H1 (cell line): ENCODE measurements at regions not wholly inside any gene's neighbourhood (a gene's known extent, or its start where the extent isn't known, plus 50 kb on each side); places are given as distances from the start of the nearest gene placed in this dataset.
"Not testable (repeated sequence)": the region's sequence is repeated elsewhere in the genome, so short reads cannot be mapped to it uniquely, and the experiment has no call there.

Experiments used
- CTCF ChIA-PET: fragments of 300-600 bp; sonication (Branson Sonifier 250); formaldehyde crosslinking; loops from one replicate; lab custom pipeline; 2021; ENCODE audit not compliant: partially characterized antibody; lab: Charles Lee
- POLR2A ChIA-PET: fragments of 300-600 bp; sonication (Branson Sonifier 250); formaldehyde crosslinking; loops from one replicate; lab custom pipeline; 2021; ENCODE audit warnings: inconsistent platforms; ENCODE audit not compliant: partially characterized antibody; lab: Charles Lee
- DNase-seq, 2 experiments: peaks; one replicate each; pipeline versions ENCODE4 v3.0.0 to v3.0.0-alpha.2; 2010 to 2022; ENCODE audit warnings: low spot score in 2 of 2, low read depth in 1 of 2, mixed read lengths in 1 of 2
- FAIRE-seq: peaks from 2 replicates; lab custom pipeline; 2011; peaks lifted over from hg19 to GRCh38; lab: Jason Lieb, UNC
- H2AFZ ChIP-seq: 2 replicates; pipeline ENCODE4 v1.8.1; 2012; ENCODE audit warnings: low read length, inconsistent platforms
- H2AK5ac ChIP-seq: 2 replicates; pipeline ENCODE4 v1.6.1; 2013; ENCODE audit warnings: low read depth, low read length
- H2BK120ac ChIP-seq: replicated peaks from 2 replicates; pipeline ENCODE3; 2013; ENCODE audit warnings: low read depth, low read length, inconsistent platforms
- H2BK12ac ChIP-seq: 2 replicates; pipeline ENCODE4 v1.6.1; 2013; ENCODE audit warnings: low read depth, low read length
- H2BK15ac ChIP-seq: 2 replicates; pipeline ENCODE4 v1.6.1; 2013; ENCODE audit warnings: low read length
- H2BK20ac ChIP-seq: 2 replicates; pipeline ENCODE4 v1.6.1; 2013; ENCODE audit warnings: low read length
- H2BK5ac ChIP-seq: 2 replicates; pipeline ENCODE4 v1.6.1; 2013; ENCODE audit warnings: low read depth, low read length
- H3K14ac ChIP-seq: 2 replicates; pipeline ENCODE4 v1.6.1; 2013; ENCODE audit warnings: inconsistent platforms; ENCODE audit not compliant: insufficient read length
- H3K18ac ChIP-seq: 2 replicates; pipeline ENCODE4 v1.6.1; 2013; ENCODE audit warnings: low read length; ENCODE audit errors: extremely low read depth
- H3K23ac ChIP-seq: 2 replicates; pipeline ENCODE4 v1.6.1; 2013; ENCODE audit warnings: inconsistent platforms; ENCODE audit not compliant: insufficient read length
- H3K23me2 ChIP-seq: 2 replicates; pipeline ENCODE4 v1.6.1; 2013; ENCODE audit warnings: low read depth, low read length
- H3K27ac ChIP-seq: 2 replicates; pipeline ENCODE4 v1.6.1; 2011; ENCODE audit warnings: low read depth, low read length, inconsistent platforms
- H3K27me3 ChIP-seq, 4 experiments: replicated peaks in 1 of 4; 1 replicate in 1 of 4; 2 replicates in 3 of 4; pipeline versions ENCODE4 v1.6.1 to v1.8.1; 2011 to 2013; ENCODE audit warnings: low read length in 3 of 4, mild to moderate bottlenecking in 3 of 4, inconsistent platforms in 2 of 4, mixed read lengths in 2 of 4, moderate library complexity in 1 of 4; ENCODE audit not compliant: control insufficient read depth in 3 of 4, insufficient read depth in 3 of 4; ENCODE audit errors: extremely low read depth in 1 of 4
- H3K36me3 ChIP-seq, 4 experiments: 2 replicates each; pipeline versions ENCODE4 v1.6.1 to v1.8.1; 2011 to 2013; ENCODE audit warnings: mild to moderate bottlenecking in 4 of 4, low read length in 3 of 4, moderate library complexity in 2 of 4, control low read depth in 1 of 4, inconsistent platforms in 1 of 4; ENCODE audit not compliant: insufficient read depth in 4 of 4, control insufficient read depth in 2 of 4
- H3K4ac ChIP-seq: replicated peaks from 2 replicates; pipeline ENCODE3; 2013; ENCODE audit warnings: low read length, low read depth, mixed read lengths, inconsistent platforms; ENCODE audit not compliant: insufficient read length
- H3K4me1 ChIP-seq, 4 experiments: replicated peaks in 1 of 4; 1 replicate in 1 of 4; 2 replicates in 3 of 4; pipeline versions ENCODE4 v1.6.1 to v1.8.1; 2011 to 2013; ENCODE audit warnings: low read length in 3 of 4, inconsistent platforms in 2 of 4, mixed read lengths in 1 of 4; ENCODE audit not compliant: insufficient read depth in 4 of 4, control insufficient read depth in 3 of 4
- H3K4me2 ChIP-seq, 2 experiments: 2 replicates each; pipeline versions ENCODE4 v1.6.1 to v1.8.1; 2011 to 2013; ENCODE audit warnings: low read depth in 2 of 2, low read length in 2 of 2, control low read depth in 1 of 2, inconsistent platforms in 1 of 2, mild to moderate bottlenecking in 1 of 2; ENCODE audit not compliant: insufficient read depth in 1 of 2
- H3K4me3 ChIP-seq, 4 experiments: fragments of 200-600, 300-600 bp in 1 of 4; sonication (generic), shearing (Covaris generic), sonication (Bioruptor Twin) in 1 of 4; 2 replicates each; pipeline versions ENCODE4 v1.5.1 to v1.8.1; 2011 to 2016; ENCODE audit warnings: low read length in 4 of 4, low read depth in 3 of 4, control low read depth in 2 of 4, inconsistent platforms in 2 of 4, mild to moderate bottlenecking in 2 of 4, mixed read lengths in 1 of 4, moderate library complexity in 1 of 4; ENCODE audit not compliant: insufficient read depth in 2 of 4; ENCODE audit errors: extremely low read depth in 1 of 4
- H3K56ac ChIP-seq: replicated peaks from 2 replicates; pipeline ENCODE3; 2013; ENCODE audit warnings: low read depth, mild to moderate bottlenecking, mixed read lengths, low read length, inconsistent platforms; ENCODE audit not compliant: insufficient read length
- H3K79me1 ChIP-seq: 2 replicates; pipeline ENCODE4 v1.6.1; 2013; ENCODE audit warnings: low read depth, low read length, control low read depth
- H3K79me2 ChIP-seq, 2 experiments: 2 replicates each; pipeline versions ENCODE4 v1.6.1 to v1.8.1; 2012 to 2013; ENCODE audit warnings: low read length in 2 of 2, mild to moderate bottlenecking in 2 of 2, inconsistent platforms in 1 of 2; ENCODE audit not compliant: insufficient read depth in 2 of 2, control insufficient read depth in 1 of 2
- H3K9ac ChIP-seq, 4 experiments: replicated peaks in 1 of 4; 1 replicate in 1 of 4; 2 replicates in 3 of 4; pipeline versions ENCODE4 v1.6.1 to v1.8.1; 2011 to 2013; ENCODE audit warnings: low read depth in 3 of 4, low read length in 3 of 4, control low read depth in 2 of 4, mild to moderate bottlenecking in 2 of 4, moderate library complexity in 2 of 4, inconsistent platforms in 1 of 4; ENCODE audit errors: extremely low read depth in 1 of 4
- H3K9me3 ChIP-seq, 2 experiments: 2 replicates each; pipeline versions ENCODE4 v1.6.1 to v1.8.1; 2012 to 2013; ENCODE audit warnings: mild to moderate bottlenecking in 2 of 2, moderate library complexity in 2 of 2, control low read depth in 1 of 2, inconsistent platforms in 1 of 2, low read depth in 1 of 2, low read length in 1 of 2, mixed read lengths in 1 of 2; ENCODE audit not compliant: insufficient read depth in 2 of 2
- H4K20me1 ChIP-seq, 2 experiments: replicated peaks in 1 of 2; 2 replicates each; pipeline versions ENCODE3 to v1.8.1; 2011 to 2013; ENCODE audit warnings: inconsistent platforms in 2 of 2, low read length in 2 of 2, mild to moderate bottlenecking in 1 of 2; ENCODE audit not compliant: insufficient read depth in 2 of 2, control insufficient read depth in 1 of 2
- H4K5ac ChIP-seq: 2 replicates; pipeline ENCODE4 v1.6.1; 2013; ENCODE audit warnings: low read length, low read depth, mixed read lengths, inconsistent platforms; ENCODE audit not compliant: insufficient read length
- H4K8ac ChIP-seq: 2 replicates; pipeline ENCODE4 v1.8.0; 2013; ENCODE audit warnings: mild to moderate bottlenecking, moderate library complexity, low read length, inconsistent platforms; ENCODE audit not compliant: insufficient read depth; ENCODE audit errors: extremely low read depth
- H4K91ac ChIP-seq: replicated peaks from 2 replicates; pipeline ENCODE3; 2013; ENCODE audit warnings: low read length, mixed read lengths, inconsistent platforms; ENCODE audit not compliant: insufficient read length
- WGBS, 2 experiments: shearing (Covaris generic) in 1 of 2; methylation state at CpG; one replicate each; pipeline versions ENCODE4 v1.1.6 to v1.1.7; 2013 to 2015; ENCODE audit warnings: low lambda C conversion rate in 2 of 2, mixed read lengths in 2 of 2, inconsistent platforms in 1 of 2, low coverage in 1 of 2, missing lambda C conversion rate in 1 of 2; ENCODE audit not compliant: insufficient replicate concordance in 2 of 2, insufficient coverage in 1 of 2, insufficient read length in 1 of 2; ENCODE audit errors: extremely low coverage in 1 of 2, missing lambda C conversion rate in 1 of 2; 5-methylcytosine and 5-hydroxymethylcytosine counted together

GRCh38 chr18:65582094-65582493 is 168.7 kb upstream of the CDH7 start:
- H3K4ac ChIP-seq, H4K91ac ChIP-seq, H3K27ac ChIP-seq, POLR2A ChIA-PET, H3K9ac ChIP-seq, H2AK5ac ChIP-seq, H3K9me3 ChIP-seq, DNase-seq, H2BK12ac ChIP-seq, H3K27me3 ChIP-seq, H3K79me2 ChIP-seq, H2BK120ac ChIP-seq, H3K18ac ChIP-seq, H3K4me1 ChIP-seq, H4K8ac ChIP-seq, H2BK5ac ChIP-seq, H4K5ac ChIP-seq, H3K23ac ChIP-seq, H3K4me2 ChIP-seq, H2AFZ ChIP-seq, H3K56ac ChIP-seq, H3K79me1 ChIP-seq, H4K20me1 ChIP-seq, H2BK15ac ChIP-seq, H3K36me3 ChIP-seq, H3K14ac ChIP-seq, H3K4me3 ChIP-seq, H2BK20ac ChIP-seq, H3K23me2 ChIP-seq: not testable (repeated sequence)
- FAIRE-seq: peak; percentile 79
- CTCF ChIA-PET: interaction anchor here (1.2 kb wide), 1 partner anchor 15 kb away, joined by 3 read pairs; no protein-coding TSS in a partner anchor
- no CpG with 5 or more reads among the region's 2 CpGs for WGBS, 2 experiments
